ENCODE measurements at regions not wholly inside any gene's neighbourhood (a gene's known extent, or its start where the extent isn't known, plus 50 kb on each side); places are given as distances from the start of the nearest gene placed in this dataset.

DNA sequence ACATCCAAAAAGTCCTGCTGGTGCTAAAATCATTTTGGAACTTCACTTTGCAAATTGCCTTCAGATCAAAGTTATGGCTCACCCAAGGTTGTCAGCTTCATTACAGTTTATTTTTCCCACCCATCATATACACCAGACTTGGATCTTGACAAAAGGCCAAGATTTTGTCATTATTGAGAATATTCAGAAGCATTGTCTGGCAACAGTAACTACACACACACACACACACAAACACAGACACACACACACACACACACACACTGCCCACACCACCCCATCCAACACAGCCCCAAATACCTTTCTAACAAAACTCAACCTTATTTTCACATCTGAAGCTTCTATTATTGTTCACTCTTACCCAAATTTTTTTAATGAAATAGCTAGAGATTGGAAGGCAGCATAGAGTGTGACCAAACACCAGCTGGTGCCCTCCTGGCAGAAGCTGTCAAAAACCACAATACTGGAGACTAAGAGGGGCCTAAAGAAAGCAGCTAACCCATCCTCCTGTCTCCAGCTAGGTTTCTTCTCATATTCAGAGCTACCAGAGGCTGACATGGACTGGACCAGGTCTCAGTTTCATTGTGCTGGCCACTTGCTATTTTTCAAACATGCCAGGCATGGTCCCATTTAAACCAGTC, 139.1 kb upstream of the ZC3H11B start:
- no peaks in the 10 kb centered on the region for H3K36me3 ChIP-seq (ENCODE audit: control insufficient read depth in 1 of 2, insufficient read depth in 2 of 2, low read length in 2 of 2)
- ATAC-seq (no peak), DNase-seq (ENCODE audit: low read depth, low spot score) (no peak)
- H3K4me3 ChIP-seq (replicated peaks in 1 of 2; ENCODE audit: low read depth in 1 of 2, low read length in 2 of 2) = no peak overlapping the region
- H3K9me2 ChIP-seq (ENCODE audit: insufficient read depth) = no peaks in the 10 kb centered on the region
- intact Hi-C loops (cut with micrococcal nuclease) = no loop called here
- H3K27me3 ChIP-seq (ENCODE audit: insufficient read depth, low read length) = no peaks in the 10 kb centered on the region; the same call in 1 of the 2 replicates
- BruUV-seq (replicated peaks) = no TSS peak
- no peaks in the 10 kb centered on the region for H3K79me2 ChIP-seq (ENCODE audit: insufficient read depth, low read length)
- H3K4me2 ChIP-seq (ENCODE audit: low read length) = no peak overlapping the region
- H3K9ac ChIP-seq (ENCODE audit: low read length) = no peak overlapping the region
- H2AFZ ChIP-seq (ENCODE audit: low read depth, low read length, poor library complexity, severe bottlenecking) = no peak overlapping the region
- no peaks in the 10 kb centered on the region for H4K20me1 ChIP-seq (ENCODE audit: insufficient read depth)
- POLR2A ChIA-PET = no interaction called here
- no peaks in the 10 kb centered on the region for H3K4me1 ChIP-seq (ENCODE audit: control insufficient read depth in 1 of 2, insufficient read depth in 2 of 2, low read length in 2 of 2)
- H3K27ac ChIP-seq (ENCODE audit: low read depth, low read length) = no peak overlapping the region
- RAD21 ChIA-PET (ENCODE audit: low non-redundant PET in 1 of 2, low total read pairs in 2 of 2, uncharacterized antibody in 2 of 2, unreplicated experiment in 2 of 2) = no interaction called here
- no peaks in the 10 kb centered on the region for H3K9me3 ChIP-seq (ENCODE audit: control insufficient read depth in 1 of 2, insufficient read depth in 1 of 2, low read depth in 1 of 2, low read length in 2 of 2)
- TF ChIP-seq FOSL1 (IDR thresholded peaks at IDR 0.05; ENCODE audit: low read depth) (no peak), EGR1 (IDR thresholded peaks at IDR 0.05; ENCODE audit: low read depth) (no peak), TCF7L2 (IDR thresholded peaks at IDR 0.05; ENCODE audit: borderline replicate concordance, extremely low read depth, insufficient read depth, insufficient read length) (no peak), ELF1 (IDR thresholded peaks at IDR 0.05; ENCODE audit: borderline replicate concordance, low read depth) (no peak), ZFX (IDR thresholded peaks at IDR 0.05) (no peak), CBX3 (IDR thresholded peaks at IDR 0.05; ENCODE audit: low read depth) (no peak), SP1 (IDR thresholded peaks at IDR 0.05; ENCODE audit: low read depth) (no peak), POLR2A (IDR thresholded peaks at IDR 0.05; ENCODE audit: borderline replicate concordance, extremely low read depth, insufficient read depth, insufficient read length) (no peak), EZH2 (IDR thresholded peaks at IDR 0.05) (no peak), ZNF274 (IDR thresholded peaks at IDR 0.05; ENCODE audit: low read depth, low read length) (no peak), YY1 (IDR thresholded peaks at IDR 0.05; ENCODE audit: extremely low read depth, insufficient replicate concordance, low read depth, low read length) (no peak), POLR2AphosphoS5 (IDR thresholded peaks at IDR 0.05; ENCODE audit: low read depth, low read length) (no peak), CEBPB (IDR thresholded peaks at IDR 0.05; ENCODE audit: low read depth) (no peak), RAD21 (IDR thresholded peaks at IDR 0.05; ENCODE audit: low read depth) (no peak)
- TF ChIP-seq, protein P1, sequence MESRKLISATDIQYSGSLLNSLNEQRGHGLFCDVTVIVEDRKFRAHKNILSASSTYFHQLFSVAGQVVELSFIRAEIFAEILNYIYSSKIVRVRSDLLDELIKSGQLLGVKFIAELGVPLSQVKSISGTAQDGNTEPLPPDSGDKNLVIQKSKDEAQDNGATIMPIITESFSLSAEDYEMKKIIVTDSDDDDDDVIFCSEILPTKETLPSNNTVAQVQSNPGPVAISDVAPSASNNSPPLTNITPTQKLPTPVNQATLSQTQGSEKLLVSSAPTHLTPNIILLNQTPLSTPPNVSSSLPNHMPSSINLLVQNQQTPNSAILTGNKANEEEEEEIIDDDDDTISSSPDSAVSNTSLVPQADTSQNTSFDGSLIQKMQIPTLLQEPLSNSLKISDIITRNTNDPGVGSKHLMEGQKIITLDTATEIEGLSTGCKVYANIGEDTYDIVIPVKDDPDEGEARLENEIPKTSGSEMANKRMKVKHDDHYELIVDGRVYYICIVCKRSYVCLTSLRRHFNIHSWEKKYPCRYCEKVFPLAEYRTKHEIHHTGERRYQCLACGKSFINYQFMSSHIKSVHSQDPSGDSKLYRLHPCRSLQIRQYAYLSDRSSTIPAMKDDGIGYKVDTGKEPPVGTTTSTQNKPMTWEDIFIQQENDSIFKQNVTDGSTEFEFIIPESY (IDR thresholded peaks at IDR 0.05; ENCODE audit: extremely low read depth, insufficient replicate concordance, low read length) = no peak
- TF ChIP-seq, protein P2, sequence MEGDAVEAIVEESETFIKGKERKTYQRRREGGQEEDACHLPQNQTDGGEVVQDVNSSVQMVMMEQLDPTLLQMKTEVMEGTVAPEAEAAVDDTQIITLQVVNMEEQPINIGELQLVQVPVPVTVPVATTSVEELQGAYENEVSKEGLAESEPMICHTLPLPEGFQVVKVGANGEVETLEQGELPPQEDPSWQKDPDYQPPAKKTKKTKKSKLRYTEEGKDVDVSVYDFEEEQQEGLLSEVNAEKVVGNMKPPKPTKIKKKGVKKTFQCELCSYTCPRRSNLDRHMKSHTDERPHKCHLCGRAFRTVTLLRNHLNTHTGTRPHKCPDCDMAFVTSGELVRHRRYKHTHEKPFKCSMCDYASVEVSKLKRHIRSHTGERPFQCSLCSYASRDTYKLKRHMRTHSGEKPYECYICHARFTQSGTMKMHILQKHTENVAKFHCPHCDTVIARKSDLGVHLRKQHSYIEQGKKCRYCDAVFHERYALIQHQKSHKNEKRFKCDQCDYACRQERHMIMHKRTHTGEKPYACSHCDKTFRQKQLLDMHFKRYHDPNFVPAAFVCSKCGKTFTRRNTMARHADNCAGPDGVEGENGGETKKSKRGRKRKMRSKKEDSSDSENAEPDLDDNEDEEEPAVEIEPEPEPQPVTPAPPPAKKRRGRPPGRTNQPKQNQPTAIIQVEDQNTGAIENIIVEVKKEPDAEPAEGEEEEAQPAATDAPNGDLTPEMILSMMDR (IDR thresholded peaks at IDR 0.05 in 2 of 3, conservative IDR thresholded peaks at IDR 0.05 in 1 of 3; ENCODE audit: borderline replicate concordance in 1 of 3, insufficient read depth in 1 of 3, low read depth in 2 of 3, low read length in 2 of 3) = no peak
- TF ChIP-seq, protein P3, sequence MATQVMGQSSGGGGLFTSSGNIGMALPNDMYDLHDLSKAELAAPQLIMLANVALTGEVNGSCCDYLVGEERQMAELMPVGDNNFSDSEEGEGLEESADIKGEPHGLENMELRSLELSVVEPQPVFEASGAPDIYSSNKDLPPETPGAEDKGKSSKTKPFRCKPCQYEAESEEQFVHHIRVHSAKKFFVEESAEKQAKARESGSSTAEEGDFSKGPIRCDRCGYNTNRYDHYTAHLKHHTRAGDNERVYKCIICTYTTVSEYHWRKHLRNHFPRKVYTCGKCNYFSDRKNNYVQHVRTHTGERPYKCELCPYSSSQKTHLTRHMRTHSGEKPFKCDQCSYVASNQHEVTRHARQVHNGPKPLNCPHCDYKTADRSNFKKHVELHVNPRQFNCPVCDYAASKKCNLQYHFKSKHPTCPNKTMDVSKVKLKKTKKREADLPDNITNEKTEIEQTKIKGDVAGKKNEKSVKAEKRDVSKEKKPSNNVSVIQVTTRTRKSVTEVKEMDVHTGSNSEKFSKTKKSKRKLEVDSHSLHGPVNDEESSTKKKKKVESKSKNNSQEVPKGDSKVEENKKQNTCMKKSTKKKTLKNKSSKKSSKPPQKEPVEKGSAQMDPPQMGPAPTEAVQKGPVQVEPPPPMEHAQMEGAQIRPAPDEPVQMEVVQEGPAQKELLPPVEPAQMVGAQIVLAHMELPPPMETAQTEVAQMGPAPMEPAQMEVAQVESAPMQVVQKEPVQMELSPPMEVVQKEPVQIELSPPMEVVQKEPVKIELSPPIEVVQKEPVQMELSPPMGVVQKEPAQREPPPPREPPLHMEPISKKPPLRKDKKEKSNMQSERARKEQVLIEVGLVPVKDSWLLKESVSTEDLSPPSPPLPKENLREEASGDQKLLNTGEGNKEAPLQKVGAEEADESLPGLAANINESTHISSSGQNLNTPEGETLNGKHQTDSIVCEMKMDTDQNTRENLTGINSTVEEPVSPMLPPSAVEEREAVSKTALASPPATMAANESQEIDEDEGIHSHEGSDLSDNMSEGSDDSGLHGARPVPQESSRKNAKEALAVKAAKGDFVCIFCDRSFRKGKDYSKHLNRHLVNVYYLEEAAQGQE (IDR thresholded peaks at IDR 0.05; ENCODE audit: low read depth) = no peak
- CTCF ChIA-PET = interaction anchor here (0.6 kb wide), 1 partner anchor 550 kb away, joined by 3 read pairs; no protein-coding TSS in a partner anchor

All from HCT116 (cell line).